ENCODE measurements at regions not wholly inside any gene's neighbourhood (a gene's known extent, or its start where the extent isn't known, plus 50 kb on each side); places are given as distances from the start of the nearest gene placed in this dataset.

- TF ChIP-seq EZH2phosphoT487 (IDR thresholded peaks at IDR 0.05; ENCODE audit: insufficient read depth, low read depth) (no peak), EZH2 (IDR thresholded peaks at IDR 0.05; ENCODE audit: insufficient read depth, poor library complexity, severe bottlenecking) (no peak)
Measured at GRCh38 chr4:138677212-138677611, 338.4 kb upstream of the NOCT start.

Measured in GM23248 (cell line).